Mesodermal cell (in vitro differentiated cells): ENCODE measurements at regions not wholly inside any gene's neighbourhood (a gene's known extent, or its start where the extent isn't known, plus 50 kb on each side); places are given as distances from the start of the nearest gene placed in this dataset.

Source experiments
- H3K27ac ChIP-seq: 2 replicates; pipeline ENCODE4 v1.7.0; 2013; ENCODE audit warnings: mild to moderate bottlenecking, low read depth, low read length, moderate library complexity; ENCODE audit not compliant: severe bottlenecking
- H3K36me3 ChIP-seq: 2 replicates; pipeline ENCODE4 v1.7.1; 2013; ENCODE audit warnings: mild to moderate bottlenecking, low read length, moderate library complexity; ENCODE audit not compliant: control insufficient read depth, insufficient read depth
- H3K4me1 ChIP-seq: one replicate; pipeline ENCODE4 v1.7.1; 2013; ENCODE audit warnings: mild to moderate bottlenecking, low read length; ENCODE audit not compliant: insufficient read depth, control insufficient read depth, poor library complexity, severe bottlenecking
- H3K4me3 ChIP-seq: 2 replicates; pipeline ENCODE4 v1.7.0; 2013; ENCODE audit warnings: low read length, control low read depth, mild to moderate bottlenecking; ENCODE audit not compliant: insufficient read depth, poor library complexity, severe bottlenecking; ENCODE audit errors: extremely low read depth
- H3K9me3 ChIP-seq: 2 replicates; pipeline ENCODE4 v1.7.1; 2013; ENCODE audit warnings: mild to moderate bottlenecking, low read length, moderate library complexity; ENCODE audit not compliant: control insufficient read depth
- WGBS, 2 experiments: methylation state at CpG; one replicate each; pipeline ENCODE4 v1.1.5; 2013; ENCODE audit warnings: missing lambda C conversion rate in 2 of 2; ENCODE audit not compliant: insufficient coverage in 2 of 2; 5-methylcytosine and 5-hydroxymethylcytosine counted together

- H3K4me1 ChIP-seq, result no peaks in the 10 kb centered on the region
- no peaks in the 10 kb centered on the region for H3K9me3 ChIP-seq
- H3K36me3 ChIP-seq, result no peaks in the 10 kb centered on the region
- no peak overlapping the region for H3K4me3 ChIP-seq
- H3K27ac ChIP-seq, result no peak overlapping the region
- WGBS, 2 experiments, result 78 to 91% methylated on average over 4 to 9 of the region's 14 CpGs
Measured at GRCh38 chr5:67817652-67818051, 397.9 kb upstream of the PIK3R1 start.

GRCh38 chr5:67816456-67816855, 399.1 kb upstream of the PIK3R1 start:
- no peak overlapping the region for H3K27ac ChIP-seq

GRCh38 chr5:67815455-67816391, 399.8 kb upstream of the PIK3R1 start:
- no peaks in the 10 kb centered on the region for H3K9me3 ChIP-seq
- no peak overlapping the region for H3K4me3 ChIP-seq
- 86 to 92% methylated on average over 7 to 8 of the region's 10 CpGs for WGBS, 2 experiments
- H3K36me3 ChIP-seq, result no peaks in the 10 kb centered on the region
- no peak overlapping the region for H3K27ac ChIP-seq
- H3K4me1 ChIP-seq, result no peaks in the 10 kb centered on the region

More at GRCh38 chr5:67816456-67816855, 399.1 kb upstream of the PIK3R1 start:
- Histone ChIP-seq H3K4me3 (no peak overlapping the region), H3K36me3 (no peaks in the 10 kb centered on the region), H3K9me3 (no peaks in the 10 kb centered on the region), H3K4me1 (no peaks in the 10 kb centered on the region)

- Histone ChIP-seq H3K4me1 (no peaks in the 10 kb centered on the region), H3K4me3 (no peak overlapping the region), H3K9me3 (no peaks in the 10 kb centered on the region), H3K27ac (no peak overlapping the region), H3K36me3 (no peaks in the 10 kb centered on the region)
- WGBS, 2 experiments, result no CpG with 5 or more reads among the region's 3 CpGs
Measured at GRCh38 chr5:67814569-67815311, 400.8 kb upstream of the PIK3R1 start.

- WGBS, 2 experiments, result 88 to 93% methylated on average over 6 of the region's 6 CpGs
- H3K9me3 ChIP-seq, result no peaks in the 10 kb centered on the region
- H3K27ac ChIP-seq, result no peak overlapping the region
- H3K36me3 ChIP-seq, result no peaks in the 10 kb centered on the region
- no peaks in the 10 kb centered on the region for H3K4me1 ChIP-seq
- no peak overlapping the region for H3K4me3 ChIP-seq
Measured at GRCh38 chr5:67813877-67814539, 401.5 kb upstream of the PIK3R1 start.

- Histone ChIP-seq H3K36me3 (no peaks in the 10 kb centered on the region), H3K27ac (no peak overlapping the region), H3K9me3 (no peaks in the 10 kb centered on the region), H3K4me3 (no peak overlapping the region), H3K4me1 (no peaks in the 10 kb centered on the region)
- WGBS, 2 experiments, result 80 to 88% methylated on average over 2 to 3 of the region's 5 CpGs
Measured at GRCh38 chr5:67809589-67809988, 406.0 kb upstream of the PIK3R1 start.

GRCh38 chr5:67808340-67808739, 407.2 kb upstream of the PIK3R1 start:
- Histone ChIP-seq H3K4me3 (no peak overlapping the region), H3K36me3 (no peaks in the 10 kb centered on the region), H3K9me3 (no peaks in the 10 kb centered on the region), H3K27ac (no peak overlapping the region), H3K4me1 (no peaks in the 10 kb centered on the region)
- 83 to 93% methylated on average over 1 to 2 of the region's 2 CpGs for WGBS, 2 experiments

- Histone ChIP-seq H3K4me3 (no peak overlapping the region), H3K27ac (no peak overlapping the region), H3K36me3 (no peaks in the 10 kb centered on the region), H3K9me3 (no peaks in the 10 kb centered on the region), H3K4me1 (no peaks in the 10 kb centered on the region)
- 100% methylated on average over 1 of the region's 1 CpG; no CpG with 5 or more reads in 1 of the 2 experiments for WGBS, 2 experiments
Measured at GRCh38 chr5:67807439-67807888, 408.1 kb upstream of the PIK3R1 start.

- H3K27ac ChIP-seq, result no peak overlapping the region
- no peaks in the 10 kb centered on the region for H3K9me3 ChIP-seq
- no peak overlapping the region for H3K4me3 ChIP-seq
- WGBS, 2 experiments, result 100% methylated on average over 1 of the region's 5 CpGs; no CpG with 5 or more reads in 1 of the 2 experiments
- no peaks in the 10 kb centered on the region for H3K36me3 ChIP-seq
- H3K4me1 ChIP-seq, result no peaks in the 10 kb centered on the region
Measured at GRCh38 chr5:67806654-67807438, 408.7 kb upstream of the PIK3R1 start.
